CD4-positive, alpha-beta T cell (primary cell): ENCODE measurements at regions not wholly inside any gene's neighbourhood (a gene's known extent, or its start where the extent isn't known, plus 50 kb on each side); places are given as distances from the start of the nearest gene placed in this dataset.

Experiments
- ATAC-seq: fragments of 200-7000 bp; cut with Tn5 transposase; one replicate; pipeline ENCODE4 v1.10.0; 2022; ENCODE audit warnings: mild to moderate bottlenecking; ENCODE audit not compliant: poor library complexity
- CTCF ChIA-PET: fragments of 350-600 bp; sonication (Branson Sonifier 250); formaldehyde crosslinking; loops from one replicate; lab custom pipeline; 2021; ENCODE audit warnings: antibody characterized with exemption, inconsistent platforms; lab: Charles Lee
- POLR2A ChIA-PET: fragments of 350-600 bp; sonication (Branson Sonifier 250); formaldehyde crosslinking; loops from one replicate; lab custom pipeline; 2021; ENCODE audit warnings: antibody characterized with exemption, inconsistent platforms; lab: Charles Lee
- DNase-seq, 14 experiments: peaks; one replicate each; pipeline ENCODE4 v3.0.0-alpha.2; 2013 to 2020; ENCODE audit warnings: mixed read lengths in 2 of 14
- H3K27ac ChIP-seq, 2 donors: one replicate each; pipeline versions ENCODE4 v1.5.1 to v1.7.0; 2013; ENCODE audit warnings: low read length in 2 of 2, low read depth in 1 of 2, mild to moderate bottlenecking in 1 of 2
- H3K27me3 ChIP-seq, 2 experiments: 1 replicate in 1 of 2; 2 replicates in 1 of 2; pipeline versions ENCODE4 v1.6.1 to v1.7.0; 2013; ENCODE audit warnings: low read length in 2 of 2, control low read depth in 1 of 2, mild to moderate bottlenecking in 1 of 2, moderate library complexity in 1 of 2; ENCODE audit not compliant: insufficient read depth in 2 of 2, control insufficient read depth in 1 of 2
- H3K36me3 ChIP-seq: one replicate; pipeline ENCODE4 v1.6.1; 2013; ENCODE audit warnings: low read length, control low read depth; ENCODE audit not compliant: insufficient read depth
- H3K4me1 ChIP-seq: one replicate; pipeline ENCODE4 v1.6.1; 2013; ENCODE audit warnings: low read length, control low read depth; ENCODE audit not compliant: insufficient read depth
- H3K4me3 ChIP-seq: one replicate; pipeline ENCODE4 v1.5.1; 2013; ENCODE audit warnings: mild to moderate bottlenecking, low read length, moderate library complexity
- H3K9me3 ChIP-seq, 2 experiments: 1 replicate in 1 of 2; 2 replicates in 1 of 2; pipeline versions ENCODE4 v1.6.1 to v1.7.0; 2013; ENCODE audit warnings: low read length in 2 of 2, mild to moderate bottlenecking in 2 of 2, control low read depth in 1 of 2, moderate library complexity in 1 of 2; ENCODE audit not compliant: control insufficient read depth in 1 of 2, insufficient read depth in 1 of 2
- H3K27ac Mint-ChIP-seq: one replicate; pipeline ENCODE4 v1.8.0; 2020; ENCODE audit warnings: mixed read lengths
- H3K27me3 Mint-ChIP-seq: one replicate; pipeline ENCODE4 v1.8.0; 2021; ENCODE audit warnings: mixed read lengths
- H3K36me3 Mint-ChIP-seq: one replicate; pipeline ENCODE4 v1.8.0; 2021; ENCODE audit warnings: low read depth, mixed read lengths
- H3K4me1 Mint-ChIP-seq: one replicate; pipeline ENCODE4 v1.8.0; 2021; ENCODE audit warnings: low read depth, mixed read lengths
- H3K4me3 Mint-ChIP-seq: one replicate; pipeline ENCODE4 v1.8.0; 2020; ENCODE audit warnings: mild to moderate bottlenecking, mixed read lengths
- H3K9me3 Mint-ChIP-seq: one replicate; pipeline ENCODE4 v1.8.0; 2020; ENCODE audit warnings: mixed read lengths
- intact Hi-C, 2 experiments: fragments of 100-400 bp; cut with DNase I in 1 of 2; cut with micrococcal nuclease in 1 of 2; formaldehyde crosslinking; loops; one replicate each; pipeline versions ENCODE4 v1.15.1 to v1.9.0; 2023 to 2025; cut with DNase I, micrococcal nuclease
- TF ChIP-seq, protein P1 (sequence below): fragments of 200-600 bp; IDR thresholded peaks from one replicate; pipeline ENCODE4 v1.8.0; 2022; ENCODE audit warnings: antibody characterized with exemption, mild to moderate bottlenecking

DNA sequence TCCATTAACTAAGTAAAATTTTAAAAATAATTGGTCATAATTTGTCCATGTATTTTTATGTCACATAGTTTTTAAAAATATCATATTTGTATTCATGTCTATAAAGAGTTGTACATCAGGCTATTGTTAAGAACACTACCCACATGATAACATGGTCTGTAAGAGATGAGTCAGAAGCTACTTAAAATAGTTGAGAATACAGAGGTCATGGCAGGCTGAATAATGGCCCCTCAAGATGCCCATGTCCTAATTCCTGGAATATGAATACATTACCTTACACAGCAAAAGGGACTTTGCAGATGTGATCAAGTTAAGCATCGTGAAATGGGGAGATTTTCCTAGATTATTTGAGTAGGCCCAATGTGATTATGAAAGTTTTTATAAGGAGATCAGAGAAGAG lies 782.9 kb upstream of the GOLIM4 start:
- H3K36me3 Mint-ChIP-seq, result no peaks in the 10 kb centered on the region
- ATAC-seq, result no peak
- POLR2A ChIA-PET, result no interaction called here

DNA sequence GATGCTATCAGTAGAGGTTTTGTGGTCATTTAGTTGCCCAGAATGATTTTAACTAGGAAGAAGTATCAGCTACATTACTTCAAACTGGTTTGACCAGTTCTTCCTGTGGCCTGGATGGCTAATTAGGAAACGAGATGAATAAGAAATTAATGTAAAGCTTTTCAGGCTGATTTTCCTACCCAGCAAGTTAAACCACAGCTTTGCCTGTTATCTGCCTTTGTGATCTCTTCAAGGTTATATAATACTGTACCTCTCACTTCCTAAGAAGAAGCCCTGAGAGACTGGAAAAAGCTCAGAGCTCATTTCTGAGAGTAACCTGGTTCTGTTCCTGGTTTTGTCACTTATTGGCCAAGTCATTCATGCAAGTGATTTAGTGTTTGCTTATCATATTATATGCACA lies 782.2 kb upstream of the GOLIM4 start:
- no peaks in the 10 kb centered on the region for H3K4me1 ChIP-seq
- H3K9me3 ChIP-seq, result no peaks in the 10 kb centered on the region
- H3K27ac ChIP-seq, result no peak overlapping the region
- intact Hi-C loops, result no loop called here
- DNase-seq, result no peak
- Mint-ChIP-seq H3K4me1 (no peaks in the 10 kb centered on the region), H3K4me3 (no peak overlapping the region), H3K27me3 (no peaks in the 10 kb centered on the region), H3K36me3 (no peaks in the 10 kb centered on the region), H3K27ac (no peak overlapping the region), H3K9me3 (no peaks in the 10 kb centered on the region)
- TF ChIP-seq, protein P1, sequence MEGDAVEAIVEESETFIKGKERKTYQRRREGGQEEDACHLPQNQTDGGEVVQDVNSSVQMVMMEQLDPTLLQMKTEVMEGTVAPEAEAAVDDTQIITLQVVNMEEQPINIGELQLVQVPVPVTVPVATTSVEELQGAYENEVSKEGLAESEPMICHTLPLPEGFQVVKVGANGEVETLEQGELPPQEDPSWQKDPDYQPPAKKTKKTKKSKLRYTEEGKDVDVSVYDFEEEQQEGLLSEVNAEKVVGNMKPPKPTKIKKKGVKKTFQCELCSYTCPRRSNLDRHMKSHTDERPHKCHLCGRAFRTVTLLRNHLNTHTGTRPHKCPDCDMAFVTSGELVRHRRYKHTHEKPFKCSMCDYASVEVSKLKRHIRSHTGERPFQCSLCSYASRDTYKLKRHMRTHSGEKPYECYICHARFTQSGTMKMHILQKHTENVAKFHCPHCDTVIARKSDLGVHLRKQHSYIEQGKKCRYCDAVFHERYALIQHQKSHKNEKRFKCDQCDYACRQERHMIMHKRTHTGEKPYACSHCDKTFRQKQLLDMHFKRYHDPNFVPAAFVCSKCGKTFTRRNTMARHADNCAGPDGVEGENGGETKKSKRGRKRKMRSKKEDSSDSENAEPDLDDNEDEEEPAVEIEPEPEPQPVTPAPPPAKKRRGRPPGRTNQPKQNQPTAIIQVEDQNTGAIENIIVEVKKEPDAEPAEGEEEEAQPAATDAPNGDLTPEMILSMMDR, result no peak
- H3K4me3 ChIP-seq, result no peak overlapping the region
- H3K36me3 ChIP-seq, result no peaks in the 10 kb centered on the region
- no peaks in the 10 kb centered on the region for H3K27me3 ChIP-seq
- POLR2A ChIA-PET, result no interaction called here
- CTCF ChIA-PET, result no interaction called here
- no peak for ATAC-seq

More for the DNA sequence above, 782.9 kb upstream of the GOLIM4 start:
- no peaks in the 10 kb centered on the region for H3K36me3 ChIP-seq
- H3K27me3 Mint-ChIP-seq, result no peaks in the 10 kb centered on the region
- DNase-seq, result no peak
- H3K27ac ChIP-seq, result no peak overlapping the region
- H3K4me3 ChIP-seq, result no peak overlapping the region
- no peaks in the 10 kb centered on the region for H3K27me3 ChIP-seq
- no peaks in the 10 kb centered on the region for H3K4me1 Mint-ChIP-seq
- no peak overlapping the region for H3K4me3 Mint-ChIP-seq
- no peak overlapping the region for H3K27ac Mint-ChIP-seq
- intact Hi-C loops, result no loop called here
- H3K9me3 Mint-ChIP-seq, result no peaks in the 10 kb centered on the region
- TF ChIP-seq, protein P1, result no peak
- no peaks in the 10 kb centered on the region for H3K9me3 ChIP-seq
- CTCF ChIA-PET, result no interaction called here
- no peaks in the 10 kb centered on the region for H3K4me1 ChIP-seq

DNA sequence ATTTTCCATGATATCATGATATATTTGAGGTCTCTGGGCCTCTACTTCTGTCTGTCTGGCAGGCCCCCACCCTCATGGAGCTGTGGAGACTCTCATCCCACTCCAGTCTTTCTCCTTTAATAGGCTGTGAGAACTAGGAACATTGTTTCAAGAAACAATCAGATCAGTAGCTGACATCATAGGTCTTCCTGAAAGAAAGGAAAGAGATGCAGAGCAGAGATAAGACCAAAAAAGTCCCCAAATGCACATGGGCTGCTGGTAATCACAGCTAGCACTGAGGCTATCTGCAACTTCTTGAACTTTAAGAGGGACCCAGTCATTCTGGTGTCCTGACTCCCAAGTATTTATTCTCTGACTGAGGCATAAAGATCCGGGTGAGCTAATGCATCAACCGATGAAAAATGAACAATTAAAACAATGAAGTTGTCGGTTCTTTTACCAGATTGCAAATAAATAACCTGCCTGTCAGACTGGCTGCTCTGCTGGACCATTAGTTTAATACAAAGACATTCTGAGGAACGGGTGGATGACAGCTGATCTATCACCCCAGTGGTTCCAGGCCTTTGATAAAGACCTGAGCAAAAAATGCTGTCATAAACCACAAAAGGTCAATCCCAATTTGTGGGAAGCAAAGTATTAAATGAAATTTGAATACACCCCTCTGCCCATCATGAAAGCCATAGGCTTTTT lies 780.8 kb upstream of the GOLIM4 start:
- no peaks in the 10 kb centered on the region for H3K27me3 ChIP-seq
- no peak overlapping the region for H3K27ac ChIP-seq
- ChIA-PET POLR2A (no interaction called here), CTCF (no interaction called here)
- intact Hi-C loops, result no loop called here
- no peaks in the 10 kb centered on the region for H3K4me1 Mint-ChIP-seq
- no peaks in the 10 kb centered on the region for H3K36me3 ChIP-seq
- DNase-seq (no peak), ATAC-seq (no peak)
- H3K27me3 Mint-ChIP-seq, result no peaks in the 10 kb centered on the region
- no peaks in the 10 kb centered on the region for H3K9me3 ChIP-seq
- H3K4me3 ChIP-seq, result no peak overlapping the region
- no peak overlapping the region for H3K27ac Mint-ChIP-seq
- no peaks in the 10 kb centered on the region for H3K9me3 Mint-ChIP-seq
- H3K4me3 Mint-ChIP-seq, result no peak overlapping the region
- H3K4me1 ChIP-seq, result no peaks in the 10 kb centered on the region
- no peaks in the 10 kb centered on the region for H3K36me3 Mint-ChIP-seq
- TF ChIP-seq, protein P1, result no peak
